ENCODE measurements at regions not wholly inside any gene's neighbourhood (a gene's known extent, or its start where the extent isn't known, plus 50 kb on each side); places are given as distances from the start of the nearest gene placed in this dataset.

GRCh38 chr2:67806816-67807215 is 256.0 kb downstream of the C1D start:
- H3K27me3 Mint-ChIP-seq (ENCODE audit: insufficient read depth, unreplicated experiment): peaks cover 11% of the 10 kb centered on the region
- no peak overlapping the region for H3K27ac Mint-ChIP-seq (ENCODE audit: unreplicated experiment)
- H3K4me3 Mint-ChIP-seq (ENCODE audit: unreplicated experiment): no peak overlapping the region
- no peak for TF ChIP-seq CTCF (IDR thresholded peaks at IDR 0.05; ENCODE audit: insufficient read depth in 1 of 2, low read depth in 1 of 2, low read length in 1 of 2, severe bottlenecking in 1 of 2, unreplicated experiment in 1 of 2)
- POLR2A ChIA-PET: no interaction called here
- H3K4me1 Mint-ChIP-seq (ENCODE audit: low read depth, unreplicated experiment): no peaks in the 10 kb centered on the region
- no peaks in the 10 kb centered on the region for H3K27me3 ChIP-seq (replicated peaks; ENCODE audit: control insufficient read depth, insufficient read depth, low read length)
- intact Hi-C loops (cut with micrococcal nuclease; ENCODE audit: unreplicated experiment): no loop called here
- BruUV-seq (replicated peaks): no TSS peak
- H3K4me1 ChIP-seq: no peaks in the 10 kb centered on the region
- DNase-seq: no peak
- no peaks in the 10 kb centered on the region for H3K36me3 Mint-ChIP-seq (ENCODE audit: insufficient read depth, unreplicated experiment)
- CTCF ChIA-PET: no interaction called here
- peaks cover 31% of the 10 kb centered on the region for H3K9me3 Mint-ChIP-seq (ENCODE audit: unreplicated experiment)
- H3K4me3 ChIP-seq (ENCODE audit: low read depth, low read length): no peak overlapping the region
- H3K9me3 ChIP-seq: peaks cover 3% of the 10 kb centered on the region; the same call in 1 of the 2 replicates
- H3K36me3 ChIP-seq (ENCODE audit: control insufficient read depth, insufficient read depth, low read length): no peaks in the 10 kb centered on the region

- DNase-seq: no peak
- Mint-ChIP-seq H3K27me3 (ENCODE audit: insufficient read depth, unreplicated experiment) (peaks cover 12% of the 10 kb centered on the region), H3K27ac (ENCODE audit: unreplicated experiment) (no peak overlapping the region), H3K4me3 (ENCODE audit: unreplicated experiment) (no peak overlapping the region), H3K9me3 (ENCODE audit: unreplicated experiment) (peaks cover 44% of the 10 kb centered on the region), H3K4me1 (ENCODE audit: low read depth, unreplicated experiment) (no peaks in the 10 kb centered on the region), H3K36me3 (ENCODE audit: insufficient read depth, unreplicated experiment) (no peaks in the 10 kb centered on the region)
- intact Hi-C loops (cut with micrococcal nuclease; ENCODE audit: unreplicated experiment): no loop called here
- no TSS peak for BruUV-seq (replicated peaks)
- ChIA-PET POLR2A (no interaction called here), CTCF (no interaction called here)
- no peaks in the 10 kb centered on the region for H3K4me1 ChIP-seq
- no peaks in the 10 kb centered on the region for H3K36me3 ChIP-seq (ENCODE audit: control insufficient read depth, insufficient read depth, low read length)
- no peak for TF ChIP-seq CTCF (IDR thresholded peaks at IDR 0.05; ENCODE audit: insufficient read depth in 1 of 2, low read depth in 1 of 2, low read length in 1 of 2, severe bottlenecking in 1 of 2, unreplicated experiment in 1 of 2)
- H3K9me3 ChIP-seq: peaks cover 3% of the 10 kb centered on the region; the same call in 1 of the 2 replicates
- H3K27me3 ChIP-seq (replicated peaks; ENCODE audit: control insufficient read depth, insufficient read depth, low read length): no peaks in the 10 kb centered on the region
- no peak overlapping the region for H3K4me3 ChIP-seq (ENCODE audit: low read depth, low read length)
These were observed 254.7 kb downstream of the C1D start for GRCh38 chr2:67808112-67808511.

GRCh38 chr2:67812682-67813081 is 250.1 kb downstream of the C1D start:
- no peak for TF ChIP-seq CTCF (IDR thresholded peaks at IDR 0.05; ENCODE audit: insufficient read depth in 1 of 2, low read depth in 1 of 2, low read length in 1 of 2, severe bottlenecking in 1 of 2, unreplicated experiment in 1 of 2)
- no peak for DNase-seq
- Histone ChIP-seq H3K36me3 (ENCODE audit: control insufficient read depth, insufficient read depth, low read length) (no peaks in the 10 kb centered on the region), H3K4me1 (no peaks in the 10 kb centered on the region), H3K27me3 (replicated peaks; ENCODE audit: control insufficient read depth, insufficient read depth, low read length) (no peaks in the 10 kb centered on the region), H3K9me3 (no peaks in the 10 kb centered on the region; the same call in 1 of the 2 replicates), H3K4me3 (ENCODE audit: low read depth, low read length) (no peak overlapping the region)
- H3K4me3 Mint-ChIP-seq (ENCODE audit: unreplicated experiment): no peak overlapping the region
- H3K4me1 Mint-ChIP-seq (ENCODE audit: low read depth, unreplicated experiment): no peaks in the 10 kb centered on the region
- BruUV-seq (replicated peaks): no TSS peak
- intact Hi-C loops (cut with micrococcal nuclease; ENCODE audit: unreplicated experiment): no loop called here
- ChIA-PET POLR2A (no interaction called here), CTCF (no interaction called here)
- no peaks in the 10 kb centered on the region for H3K36me3 Mint-ChIP-seq (ENCODE audit: insufficient read depth, unreplicated experiment)
- peaks cover 54% of the 10 kb centered on the region for H3K9me3 Mint-ChIP-seq (ENCODE audit: unreplicated experiment)
- no peak overlapping the region for H3K27ac Mint-ChIP-seq (ENCODE audit: unreplicated experiment)
- peaks cover 11% of the 10 kb centered on the region for H3K27me3 Mint-ChIP-seq (ENCODE audit: insufficient read depth, unreplicated experiment)
